GM12864 (cell line): ENCODE measurements at regions not wholly inside any gene's neighbourhood (a gene's known extent, or its start where the extent isn't known, plus 50 kb on each side); places are given as distances from the start of the nearest gene placed in this dataset.

ENCODE experiments used
- DNase-seq: peaks from one replicate; pipeline ENCODE4 v3.0.0-alpha.2; 2011; ENCODE audit warnings: low read depth
- H3K4me3 ChIP-seq: 2 replicates; pipeline ENCODE4 v1.5.1; 2011; ENCODE audit warnings: mild to moderate bottlenecking, low read depth, low read length, control low read depth
- TF ChIP-seq, protein P1 (sequence below): IDR thresholded peaks from 2 replicates; pipeline ENCODE4 v1.5.1; 2011; ENCODE audit warnings: low read depth, mild to moderate bottlenecking, moderate library complexity, low read length, control low read depth, inconsistent platforms; ENCODE audit errors: missing control alignments

DNA sequence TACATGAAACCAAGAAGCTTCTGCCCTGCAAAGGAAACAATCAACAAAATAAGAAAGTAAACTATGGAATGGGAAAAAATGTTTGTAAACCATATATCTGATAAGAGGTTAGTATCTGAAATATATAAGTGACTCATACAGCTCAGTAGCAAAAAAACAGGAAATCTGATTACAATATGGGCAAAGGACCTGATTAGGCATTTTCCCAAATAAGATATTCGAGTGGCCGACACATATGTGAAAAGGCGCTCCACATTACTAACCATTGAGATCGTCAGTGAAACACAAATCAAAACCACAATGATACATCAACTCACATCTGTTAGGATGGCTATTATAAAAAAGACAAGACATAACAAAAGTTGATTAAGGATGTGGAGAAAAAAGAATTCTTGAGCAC lies 2818.6 kb upstream of the PCDH20 start:
- TF ChIP-seq, protein P1, sequence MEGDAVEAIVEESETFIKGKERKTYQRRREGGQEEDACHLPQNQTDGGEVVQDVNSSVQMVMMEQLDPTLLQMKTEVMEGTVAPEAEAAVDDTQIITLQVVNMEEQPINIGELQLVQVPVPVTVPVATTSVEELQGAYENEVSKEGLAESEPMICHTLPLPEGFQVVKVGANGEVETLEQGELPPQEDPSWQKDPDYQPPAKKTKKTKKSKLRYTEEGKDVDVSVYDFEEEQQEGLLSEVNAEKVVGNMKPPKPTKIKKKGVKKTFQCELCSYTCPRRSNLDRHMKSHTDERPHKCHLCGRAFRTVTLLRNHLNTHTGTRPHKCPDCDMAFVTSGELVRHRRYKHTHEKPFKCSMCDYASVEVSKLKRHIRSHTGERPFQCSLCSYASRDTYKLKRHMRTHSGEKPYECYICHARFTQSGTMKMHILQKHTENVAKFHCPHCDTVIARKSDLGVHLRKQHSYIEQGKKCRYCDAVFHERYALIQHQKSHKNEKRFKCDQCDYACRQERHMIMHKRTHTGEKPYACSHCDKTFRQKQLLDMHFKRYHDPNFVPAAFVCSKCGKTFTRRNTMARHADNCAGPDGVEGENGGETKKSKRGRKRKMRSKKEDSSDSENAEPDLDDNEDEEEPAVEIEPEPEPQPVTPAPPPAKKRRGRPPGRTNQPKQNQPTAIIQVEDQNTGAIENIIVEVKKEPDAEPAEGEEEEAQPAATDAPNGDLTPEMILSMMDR, result no peak
- no peak overlapping the region for H3K4me3 ChIP-seq
- DNase-seq, result no peak

DNA sequence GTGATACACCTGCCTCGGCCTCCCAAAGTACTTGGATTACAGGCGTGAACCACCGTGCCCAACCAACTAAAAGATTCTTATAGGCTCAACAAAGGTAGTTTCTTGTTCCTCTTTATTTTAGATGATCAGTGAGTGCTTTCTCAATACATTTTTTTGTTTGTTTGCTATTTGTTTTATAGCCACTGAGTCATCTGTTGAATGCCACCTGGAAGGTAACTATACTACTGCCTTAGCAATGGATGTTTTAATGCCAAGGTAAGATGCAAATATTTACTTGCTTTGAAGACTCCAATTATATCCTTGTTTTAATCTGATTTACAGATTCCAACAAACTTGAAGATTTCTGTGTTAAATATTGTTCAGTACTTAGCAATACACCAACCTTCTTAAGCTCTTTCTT lies 2807.4 kb upstream of the PCDH20 start:
- no peak for DNase-seq
- no peak overlapping the region for H3K4me3 ChIP-seq
- TF ChIP-seq, protein P1, result no peak

DNA sequence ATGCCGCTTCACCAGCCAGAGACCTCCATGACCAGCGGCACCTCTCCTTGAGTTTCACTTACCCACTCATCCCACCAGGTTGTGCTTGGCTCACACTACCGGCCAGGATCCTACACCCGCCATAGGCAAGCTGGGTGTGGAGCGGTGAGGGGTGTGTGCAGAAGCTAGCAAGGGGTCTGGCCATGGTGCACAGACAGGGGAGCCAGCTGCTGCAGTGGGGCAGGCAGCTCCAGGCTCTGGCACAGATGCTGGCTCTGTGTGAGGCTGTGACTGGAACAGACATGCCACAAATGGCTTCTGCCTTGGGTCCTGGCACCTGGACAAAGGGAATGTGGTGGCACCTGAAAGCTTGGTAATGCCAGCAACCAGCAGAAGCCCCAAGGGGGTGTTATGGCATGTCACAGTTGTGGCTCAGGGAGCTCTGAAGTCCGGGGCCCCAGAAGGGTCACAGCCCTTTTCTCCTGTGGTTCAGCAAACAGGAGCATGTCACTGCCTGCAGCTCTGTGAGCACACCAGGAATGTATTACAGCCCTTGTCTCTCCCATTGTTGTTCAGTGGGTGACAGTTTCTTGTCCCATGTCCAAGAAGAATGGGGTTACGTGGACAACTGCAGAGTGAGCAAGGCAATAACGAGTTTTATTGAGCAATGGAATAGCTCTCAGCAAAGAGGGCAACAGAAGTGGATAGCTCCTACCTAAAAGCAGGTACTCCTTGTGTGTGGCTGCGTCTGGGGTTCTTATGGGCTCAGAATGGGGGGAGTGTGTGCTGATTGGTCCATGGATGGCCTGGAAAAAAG lies 2791.0 kb upstream of the PCDH20 start:
- DNase-seq, result no peak
- H3K4me3 ChIP-seq, result no peak overlapping the region
- TF ChIP-seq, protein P1, result no peak

DNA sequence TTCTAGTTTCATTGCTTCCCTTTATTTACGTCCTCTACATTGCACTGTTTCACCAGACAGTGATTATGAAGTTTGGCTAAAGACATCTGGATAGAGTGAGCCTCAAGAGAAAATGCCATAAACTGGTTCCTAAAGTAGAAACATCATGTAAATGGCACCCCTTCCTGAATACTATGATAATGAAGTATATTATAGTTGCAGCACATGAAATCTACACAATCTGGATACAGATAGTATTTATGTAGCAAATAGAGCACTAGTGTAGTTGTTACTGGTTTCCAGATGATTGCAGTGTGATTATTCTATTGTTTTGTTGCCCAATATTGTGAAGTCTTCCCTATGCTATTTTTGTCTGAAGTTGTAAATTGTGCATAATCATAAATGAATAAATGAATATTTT lies 2786.9 kb upstream of the PCDH20 start:
- no peak overlapping the region for H3K4me3 ChIP-seq
- TF ChIP-seq, protein P1, result no peak
- DNase-seq, result no peak

DNA sequence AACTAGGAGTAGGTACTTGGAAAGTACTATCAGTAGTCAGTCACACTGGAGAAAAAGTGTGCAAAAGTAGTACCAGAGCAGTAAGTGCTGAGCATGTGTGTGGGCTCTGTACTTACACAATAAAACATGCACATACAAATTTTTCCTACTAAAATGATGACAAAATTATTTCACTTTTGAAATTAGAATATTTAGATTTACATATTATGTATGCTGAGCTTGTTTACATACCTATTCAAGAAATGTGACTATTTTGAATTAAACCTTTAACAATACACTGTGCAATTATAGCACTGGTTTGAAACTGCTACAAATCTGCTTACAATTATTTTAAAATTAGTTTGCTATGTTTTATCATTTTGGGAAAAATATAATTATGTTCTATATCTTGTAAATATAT lies 2781.6 kb upstream of the PCDH20 start:
- TF ChIP-seq, protein P1, result no peak
- DNase-seq, result no peak

DNA sequence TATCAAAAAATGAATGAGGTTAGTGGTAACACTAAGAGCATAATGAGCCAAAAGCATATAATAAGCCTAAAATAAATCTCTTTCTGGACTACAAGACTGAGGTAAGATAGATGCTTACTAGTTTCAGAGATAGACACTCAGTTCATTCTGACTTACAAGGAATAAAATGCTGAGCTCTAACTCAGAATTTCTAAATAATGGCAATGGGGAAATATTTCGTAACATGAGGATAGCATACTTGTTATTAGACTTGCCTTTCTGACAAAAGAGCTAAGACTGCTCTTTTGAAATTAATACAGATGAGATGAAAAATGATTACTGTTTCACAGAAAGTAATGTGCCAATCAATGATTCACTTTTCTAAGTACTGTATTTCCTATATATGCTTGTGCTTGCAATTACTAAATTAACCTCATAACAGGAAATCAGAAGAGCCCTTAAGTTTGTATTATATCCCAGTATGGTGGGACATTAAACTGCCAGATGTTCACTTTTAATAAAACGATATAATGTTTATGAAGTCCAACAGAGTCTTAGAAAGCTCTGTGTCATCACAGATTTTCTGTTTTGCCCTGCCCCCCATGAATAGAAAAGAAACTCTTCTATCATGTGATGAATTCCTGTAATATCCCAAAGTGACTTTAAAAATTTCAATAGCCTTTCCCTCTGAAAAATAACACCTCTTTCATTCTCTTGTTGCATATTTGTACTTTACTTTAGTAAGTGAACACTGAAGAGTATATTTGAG lies 2771.0 kb upstream of the PCDH20 start:
- no peak for DNase-seq
- TF ChIP-seq, protein P1, result no peak

More for the DNA sequence above, 2781.6 kb upstream of the PCDH20 start:
- H3K4me3 ChIP-seq, result no peak overlapping the region

More for the DNA sequence above, 2771.0 kb upstream of the PCDH20 start:
- no peak overlapping the region for H3K4me3 ChIP-seq
